ENCODE measurements at regions not wholly inside any gene's neighbourhood (a gene's known extent, or its start where the extent isn't known, plus 50 kb on each side); places are given as distances from the start of the nearest gene placed in this dataset.

DNA sequence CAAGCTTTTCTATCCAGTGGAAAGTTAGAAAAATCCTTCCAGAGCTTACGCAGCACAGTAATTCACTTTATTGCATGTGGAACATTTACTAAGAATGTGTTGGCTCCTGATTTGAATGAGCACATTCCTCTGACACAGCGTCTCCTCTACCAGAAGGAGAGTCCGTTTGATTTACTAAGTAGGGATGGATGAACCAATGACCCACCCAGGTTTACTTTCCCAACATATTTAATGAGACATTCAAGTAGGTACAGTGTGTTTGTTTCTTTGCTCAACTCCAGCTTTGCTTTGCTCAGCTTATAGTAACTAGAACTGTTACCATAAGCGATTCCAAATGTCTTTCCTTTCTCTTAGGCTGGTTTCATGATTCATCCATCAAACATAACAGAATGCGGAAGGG, 161.7 kb downstream of the SMARCA1 start:
- no peak for TF ChIP-seq CREB1 (IDR thresholded peaks at IDR 0.05; ENCODE audit: low read depth)
- TF ChIP-seq YY1 (IDR thresholded peaks at IDR 0.05; ENCODE audit: low read depth): no peak
- TF ChIP-seq EP300 (IDR thresholded peaks at IDR 0.05; ENCODE audit: borderline replicate concordance): no peak
- TF ChIP-seq, protein P1, sequence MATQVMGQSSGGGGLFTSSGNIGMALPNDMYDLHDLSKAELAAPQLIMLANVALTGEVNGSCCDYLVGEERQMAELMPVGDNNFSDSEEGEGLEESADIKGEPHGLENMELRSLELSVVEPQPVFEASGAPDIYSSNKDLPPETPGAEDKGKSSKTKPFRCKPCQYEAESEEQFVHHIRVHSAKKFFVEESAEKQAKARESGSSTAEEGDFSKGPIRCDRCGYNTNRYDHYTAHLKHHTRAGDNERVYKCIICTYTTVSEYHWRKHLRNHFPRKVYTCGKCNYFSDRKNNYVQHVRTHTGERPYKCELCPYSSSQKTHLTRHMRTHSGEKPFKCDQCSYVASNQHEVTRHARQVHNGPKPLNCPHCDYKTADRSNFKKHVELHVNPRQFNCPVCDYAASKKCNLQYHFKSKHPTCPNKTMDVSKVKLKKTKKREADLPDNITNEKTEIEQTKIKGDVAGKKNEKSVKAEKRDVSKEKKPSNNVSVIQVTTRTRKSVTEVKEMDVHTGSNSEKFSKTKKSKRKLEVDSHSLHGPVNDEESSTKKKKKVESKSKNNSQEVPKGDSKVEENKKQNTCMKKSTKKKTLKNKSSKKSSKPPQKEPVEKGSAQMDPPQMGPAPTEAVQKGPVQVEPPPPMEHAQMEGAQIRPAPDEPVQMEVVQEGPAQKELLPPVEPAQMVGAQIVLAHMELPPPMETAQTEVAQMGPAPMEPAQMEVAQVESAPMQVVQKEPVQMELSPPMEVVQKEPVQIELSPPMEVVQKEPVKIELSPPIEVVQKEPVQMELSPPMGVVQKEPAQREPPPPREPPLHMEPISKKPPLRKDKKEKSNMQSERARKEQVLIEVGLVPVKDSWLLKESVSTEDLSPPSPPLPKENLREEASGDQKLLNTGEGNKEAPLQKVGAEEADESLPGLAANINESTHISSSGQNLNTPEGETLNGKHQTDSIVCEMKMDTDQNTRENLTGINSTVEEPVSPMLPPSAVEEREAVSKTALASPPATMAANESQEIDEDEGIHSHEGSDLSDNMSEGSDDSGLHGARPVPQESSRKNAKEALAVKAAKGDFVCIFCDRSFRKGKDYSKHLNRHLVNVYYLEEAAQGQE (IDR thresholded peaks at IDR 0.05; ENCODE audit: low read depth): no peak
- no peak for TF ChIP-seq TCF12 (IDR thresholded peaks at IDR 0.05; ENCODE audit: low read depth)
- TF ChIP-seq FOXM1 (IDR thresholded peaks at IDR 0.05; ENCODE audit: borderline replicate concordance, low read depth): no peak
- TF ChIP-seq, protein P2, sequence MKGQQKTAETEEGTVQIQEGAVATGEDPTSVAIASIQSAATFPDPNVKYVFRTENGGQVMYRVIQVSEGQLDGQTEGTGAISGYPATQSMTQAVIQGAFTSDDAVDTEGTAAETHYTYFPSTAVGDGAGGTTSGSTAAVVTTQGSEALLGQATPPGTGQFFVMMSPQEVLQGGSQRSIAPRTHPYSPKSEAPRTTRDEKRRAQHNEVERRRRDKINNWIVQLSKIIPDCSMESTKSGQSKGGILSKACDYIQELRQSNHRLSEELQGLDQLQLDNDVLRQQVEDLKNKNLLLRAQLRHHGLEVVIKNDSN (IDR thresholded peaks at IDR 0.05): no peak
- TF ChIP-seq ZBTB7A (IDR thresholded peaks at IDR 0.05; ENCODE audit: low read depth): no peak
- TF ChIP-seq, protein P3, sequence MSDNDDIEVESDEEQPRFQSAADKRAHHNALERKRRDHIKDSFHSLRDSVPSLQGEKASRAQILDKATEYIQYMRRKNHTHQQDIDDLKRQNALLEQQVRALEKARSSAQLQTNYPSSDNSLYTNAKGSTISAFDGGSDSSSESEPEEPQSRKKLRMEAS (IDR thresholded peaks at IDR 0.05): no peak
- no peak for TF ChIP-seq EGR1 (IDR thresholded peaks at IDR 0.05)
- TF ChIP-seq TEAD4 (IDR thresholded peaks at IDR 0.05): no peak
- TF ChIP-seq NFIC (IDR thresholded peaks at IDR 0.05): no peak
- TF ChIP-seq RAD21 (IDR thresholded peaks at IDR 0.05; ENCODE audit: low read depth): no peak
- TF ChIP-seq CEBPB (IDR thresholded peaks at IDR 0.05): no peak
- no peak for TF ChIP-seq TAF1 (IDR thresholded peaks at IDR 0.05; ENCODE audit: low read depth)

DNA sequence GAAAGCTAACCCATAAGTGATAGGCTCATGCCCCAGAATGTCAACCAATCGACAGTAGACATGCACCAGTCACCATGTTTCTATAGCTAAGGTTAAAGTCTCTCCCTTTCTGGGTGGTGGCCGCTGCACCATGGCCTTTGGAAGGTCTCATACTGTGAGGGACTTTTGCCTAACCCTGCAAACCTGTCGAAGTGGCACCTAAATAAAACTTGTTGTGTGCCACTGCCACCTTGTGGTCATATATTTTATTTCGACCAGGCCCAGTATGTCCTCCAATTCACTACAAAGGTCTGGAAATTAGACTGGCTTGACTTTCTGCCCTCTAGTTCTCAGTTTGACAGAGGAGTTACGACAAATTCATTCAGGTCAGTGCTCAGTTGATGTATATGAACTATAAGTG, 163.1 kb downstream of the SMARCA1 start:
- TF ChIP-seq RAD21 (IDR thresholded peaks at IDR 0.05; ENCODE audit: low read depth) (peak; percentile 66), CEBPB (IDR thresholded peaks at IDR 0.05) (no peak), TAF1 (IDR thresholded peaks at IDR 0.05; ENCODE audit: low read depth) (no peak), CREB1 (IDR thresholded peaks at IDR 0.05; ENCODE audit: low read depth) (no peak), TEAD4 (IDR thresholded peaks at IDR 0.05) (no peak), FOXM1 (IDR thresholded peaks at IDR 0.05; ENCODE audit: borderline replicate concordance, low read depth) (no peak)

DNA sequence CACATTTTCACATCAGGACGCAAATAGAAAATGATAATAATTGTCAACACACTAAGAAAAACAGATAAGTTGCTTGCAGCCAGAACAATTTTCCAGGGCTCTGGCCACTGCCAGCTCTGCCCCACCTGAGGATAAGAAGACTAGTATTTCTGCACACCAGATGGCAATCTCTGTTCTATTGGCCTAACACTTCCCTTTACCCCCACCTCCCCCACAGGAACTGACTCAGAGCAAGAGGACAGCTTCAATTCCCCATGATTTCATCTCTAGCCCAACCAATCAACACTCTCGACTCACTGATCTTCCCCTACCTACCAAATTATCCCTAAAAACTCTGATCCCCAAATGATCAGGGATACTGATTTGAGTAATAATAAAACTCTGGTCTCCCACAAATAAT, 164.0 kb downstream of the SMARCA1 start:
- no peak for TF ChIP-seq TAF1 (IDR thresholded peaks at IDR 0.05; ENCODE audit: low read depth)
- TF ChIP-seq CREB1 (IDR thresholded peaks at IDR 0.05; ENCODE audit: low read depth): no peak
- TF ChIP-seq EP300 (IDR thresholded peaks at IDR 0.05; ENCODE audit: borderline replicate concordance): no peak
- TF ChIP-seq TEAD4 (IDR thresholded peaks at IDR 0.05): no peak
- TF ChIP-seq RAD21 (IDR thresholded peaks at IDR 0.05; ENCODE audit: low read depth): no peak
- no peak for TF ChIP-seq FOXM1 (IDR thresholded peaks at IDR 0.05; ENCODE audit: borderline replicate concordance, low read depth)
- TF ChIP-seq, protein P3 (IDR thresholded peaks at IDR 0.05): no peak
- TF ChIP-seq, protein P2 (IDR thresholded peaks at IDR 0.05): no peak
- TF ChIP-seq NFIC (IDR thresholded peaks at IDR 0.05): no peak
- TF ChIP-seq ZBTB7A (IDR thresholded peaks at IDR 0.05; ENCODE audit: low read depth): no peak
- TF ChIP-seq, protein P1 (IDR thresholded peaks at IDR 0.05; ENCODE audit: low read depth): no peak
- TF ChIP-seq TCF12 (IDR thresholded peaks at IDR 0.05; ENCODE audit: low read depth): no peak
- TF ChIP-seq CEBPB (IDR thresholded peaks at IDR 0.05): no peak
- no peak for TF ChIP-seq YY1 (IDR thresholded peaks at IDR 0.05; ENCODE audit: low read depth)
- TF ChIP-seq EGR1 (IDR thresholded peaks at IDR 0.05): no peak

DNA sequence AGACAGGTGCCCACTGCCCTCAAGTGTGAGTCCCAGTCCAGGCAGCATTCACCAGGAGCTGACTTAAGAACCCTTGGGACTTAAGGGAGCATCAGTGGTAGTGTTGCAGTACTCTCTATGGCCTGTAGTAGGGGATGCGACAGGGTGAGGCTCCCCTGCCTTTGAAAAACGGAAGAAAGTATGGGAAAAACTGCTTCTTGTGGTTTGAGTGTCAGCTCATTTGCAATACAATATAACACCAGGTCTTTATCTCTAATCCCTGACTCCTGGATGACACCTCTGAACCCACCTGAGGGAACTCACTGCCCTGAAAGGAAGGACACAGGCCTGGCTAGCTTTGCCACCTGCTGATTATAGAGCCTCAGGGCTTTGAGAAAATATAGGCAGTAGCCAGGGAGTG, 176.0 kb downstream of the SMARCA1 start:
- TF ChIP-seq CREB1 (IDR thresholded peaks at IDR 0.05; ENCODE audit: low read depth): no peak
- no peak for TF ChIP-seq TCF12 (IDR thresholded peaks at IDR 0.05; ENCODE audit: low read depth)
- no peak for TF ChIP-seq TAF1 (IDR thresholded peaks at IDR 0.05; ENCODE audit: low read depth)
- TF ChIP-seq TEAD4 (IDR thresholded peaks at IDR 0.05): no peak
- no peak for TF ChIP-seq EGR1 (IDR thresholded peaks at IDR 0.05)
- TF ChIP-seq EP300 (IDR thresholded peaks at IDR 0.05; ENCODE audit: borderline replicate concordance): no peak
- TF ChIP-seq RAD21 (IDR thresholded peaks at IDR 0.05; ENCODE audit: low read depth): no peak
- TF ChIP-seq, protein P3 (IDR thresholded peaks at IDR 0.05): no peak
- no peak for TF ChIP-seq YY1 (IDR thresholded peaks at IDR 0.05; ENCODE audit: low read depth)
- TF ChIP-seq NFIC (IDR thresholded peaks at IDR 0.05): no peak
- TF ChIP-seq, protein P2 (IDR thresholded peaks at IDR 0.05): no peak
- no peak for TF ChIP-seq ZBTB7A (IDR thresholded peaks at IDR 0.05; ENCODE audit: low read depth)
- TF ChIP-seq, protein P1 (IDR thresholded peaks at IDR 0.05; ENCODE audit: low read depth): no peak
- no peak for TF ChIP-seq CEBPB (IDR thresholded peaks at IDR 0.05)
- TF ChIP-seq FOXM1 (IDR thresholded peaks at IDR 0.05; ENCODE audit: borderline replicate concordance, low read depth): no peak
